Esophagus mucosa (tissue), 1 donor: ENCODE measurements at regions not wholly inside any gene's neighbourhood (a gene's known extent, or its start where the extent isn't known, plus 50 kb on each side); places are given as distances from the start of the nearest gene placed in this dataset.
"Not testable (repeated sequence)": the region's sequence is repeated elsewhere in the genome, so short reads cannot be mapped to it uniquely, and the experiment has no call there.

ENCODE experiments used
- ATAC-seq: fragments of 200-7000 bp; cut with Tn5 transposase; one replicate; pipeline ENCODE4 v1.9.1; 2020
- donor health status: DM: yes; HTN: yes; CAD: no.

DNA sequence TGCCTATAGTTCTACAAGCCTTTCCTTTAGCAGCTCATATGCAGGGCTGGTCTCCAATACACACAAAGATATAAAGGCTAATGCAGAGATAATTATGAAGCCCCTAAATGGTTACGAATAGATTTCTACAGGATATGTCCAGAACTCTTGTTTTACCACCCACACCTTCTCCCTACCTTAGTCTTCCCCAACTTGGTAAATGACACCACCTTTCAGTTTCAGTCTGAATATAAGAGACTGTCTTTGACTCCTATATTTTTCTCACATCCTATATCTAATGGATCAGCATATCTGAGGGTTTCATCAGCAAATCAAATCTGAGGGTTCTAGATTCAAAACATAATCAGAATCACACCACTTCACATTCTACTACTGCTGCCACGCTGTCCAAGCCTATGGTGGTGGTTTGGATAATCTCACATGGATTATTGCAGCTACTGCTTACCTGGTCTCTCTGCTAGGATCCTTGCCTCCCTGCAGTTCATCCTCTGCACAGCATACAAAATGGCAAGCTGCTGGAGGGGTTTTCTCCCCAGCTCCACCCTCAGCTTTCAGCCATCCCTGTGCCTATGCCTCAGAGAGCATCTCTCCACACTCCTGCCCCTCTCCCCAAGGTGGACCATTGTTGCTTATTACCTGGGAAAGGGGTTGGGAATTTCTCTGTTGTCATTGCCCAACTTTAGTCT lies 178.0 kb upstream of the SPOPL start:
- ATAC-seq = no peak

DNA sequence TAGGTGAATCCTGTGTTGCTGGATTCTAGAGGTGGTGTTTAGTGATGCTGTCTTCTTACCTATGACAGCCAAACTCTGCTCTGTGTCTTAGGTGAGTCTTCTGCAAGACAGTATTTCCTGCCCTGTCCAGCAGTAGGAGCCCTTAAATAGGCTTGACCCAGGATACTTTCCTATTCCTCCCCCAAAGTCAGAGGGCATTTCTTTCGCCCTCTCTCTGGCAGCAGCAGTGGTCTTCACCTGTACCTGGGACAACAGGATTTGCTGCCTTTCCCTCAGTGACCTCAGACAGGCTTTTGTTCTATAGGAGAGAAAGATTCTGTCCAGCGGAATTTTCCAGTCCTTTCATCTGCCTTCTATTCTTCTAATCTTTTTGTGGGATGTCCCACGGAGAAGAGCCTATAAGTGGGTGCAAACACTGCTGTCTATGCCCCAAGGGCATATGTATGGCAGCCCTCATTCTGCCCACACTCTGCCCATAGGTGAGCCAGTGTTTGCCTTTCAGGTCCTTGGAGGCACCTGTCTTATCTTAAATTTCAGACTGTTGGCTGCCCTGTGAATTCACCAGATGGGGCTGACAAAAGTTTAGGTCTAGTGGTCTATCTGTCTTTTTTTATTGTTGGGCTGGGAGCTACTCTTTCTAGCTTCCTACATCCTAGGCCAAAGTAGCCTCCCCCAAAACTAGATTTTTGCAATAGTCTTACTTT lies 177.3 kb upstream of the SPOPL start:
- no peak for ATAC-seq

DNA sequence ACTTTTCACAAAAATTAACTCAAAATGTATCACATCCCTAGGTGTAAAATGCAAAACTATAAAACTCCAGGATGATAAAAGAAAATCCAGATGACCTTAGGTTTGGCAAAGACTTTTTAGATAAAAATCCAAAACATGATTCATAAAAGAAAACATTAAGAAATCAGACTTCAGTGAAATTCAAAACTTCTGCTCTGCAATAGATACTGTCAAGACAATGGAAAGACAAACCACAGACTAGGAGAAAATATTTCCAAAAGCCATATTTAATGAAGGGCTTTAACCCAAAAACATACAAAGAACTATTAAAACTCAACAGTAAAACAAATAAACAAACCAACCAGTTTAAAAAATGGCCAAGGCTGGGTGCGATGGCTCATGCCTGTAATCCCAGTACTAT lies 173.6 kb upstream of the SPOPL start:
- no peak for ATAC-seq

DNA sequence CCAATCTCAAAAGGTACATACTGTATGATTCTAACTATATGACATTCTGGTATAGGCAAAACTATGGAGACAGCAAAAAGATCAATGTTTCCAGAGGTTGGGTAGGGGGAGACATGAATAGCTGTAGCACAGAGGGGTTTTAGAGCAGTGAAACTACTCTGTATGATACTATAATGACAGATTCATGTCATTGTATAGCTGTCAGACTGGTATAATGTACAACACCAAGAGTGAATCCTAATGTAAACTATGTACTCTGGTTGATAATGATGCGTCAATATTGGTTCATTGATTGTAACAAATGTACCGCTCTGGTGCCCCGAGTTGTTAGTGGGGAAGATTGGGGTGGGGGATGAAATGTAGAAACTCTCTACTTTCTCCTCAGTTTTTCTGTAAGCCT lies 172.4 kb upstream of the SPOPL start:
- no peak for ATAC-seq

DNA sequence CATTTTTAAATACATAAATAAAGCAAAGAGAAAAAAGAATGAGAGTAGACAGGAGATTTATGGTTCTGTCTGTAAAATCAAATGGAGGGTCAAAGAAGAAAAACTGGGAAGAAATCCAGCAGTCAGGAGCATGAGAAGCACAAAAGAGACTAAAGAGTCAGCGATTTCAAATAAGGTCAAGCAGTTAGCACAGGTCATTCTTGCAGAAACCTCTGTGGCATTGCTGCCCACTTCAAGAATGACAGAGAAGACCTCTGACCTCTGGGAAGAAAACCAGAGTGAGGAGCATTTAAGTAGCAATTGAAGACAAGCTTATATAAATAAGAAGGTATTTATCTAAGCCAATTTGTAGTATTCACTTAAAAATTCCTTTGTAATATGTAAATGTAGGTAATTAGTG lies 172.0 kb upstream of the SPOPL start:
- ATAC-seq = no peak

DNA sequence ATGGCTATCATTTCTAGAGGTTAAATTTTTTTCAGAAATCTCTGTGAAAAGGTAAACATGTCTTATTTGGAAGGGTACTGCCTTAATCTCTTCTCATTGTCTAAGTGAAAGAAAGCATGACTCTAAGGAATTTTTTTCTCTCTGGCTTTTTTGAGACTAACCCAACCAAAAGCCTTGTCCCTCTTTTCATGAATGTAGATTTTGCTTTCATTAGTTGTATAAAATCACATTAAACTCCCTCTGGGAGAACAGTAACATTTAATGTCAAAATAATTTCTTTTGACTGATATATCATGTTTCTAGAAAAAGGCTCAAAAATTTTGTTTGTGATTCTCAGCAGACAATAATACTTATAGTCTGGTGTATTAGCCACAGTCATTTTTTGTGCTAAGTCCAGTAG lies 168.4 kb upstream of the SPOPL start:
- no peak for ATAC-seq

DNA sequence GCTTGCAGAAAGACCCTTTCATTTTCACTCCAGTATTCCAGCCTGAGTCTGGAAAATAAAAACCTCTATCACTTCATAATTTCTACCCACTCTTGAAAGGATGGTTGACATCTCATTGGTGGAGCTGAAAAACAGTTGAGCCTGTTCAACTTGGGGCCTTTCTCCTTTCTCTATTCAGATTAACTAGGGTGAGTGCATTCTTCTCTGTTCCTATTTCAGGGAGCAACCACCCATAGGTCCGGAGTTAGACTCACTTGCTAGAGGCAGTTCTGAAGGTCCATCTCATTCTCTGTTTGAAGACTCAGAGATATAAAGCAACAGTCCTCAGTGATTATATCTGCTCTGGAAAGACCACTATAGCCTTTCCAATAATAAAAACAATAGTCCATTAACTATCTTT lies 167.9 kb upstream of the SPOPL start:
- no peak for ATAC-seq

DNA sequence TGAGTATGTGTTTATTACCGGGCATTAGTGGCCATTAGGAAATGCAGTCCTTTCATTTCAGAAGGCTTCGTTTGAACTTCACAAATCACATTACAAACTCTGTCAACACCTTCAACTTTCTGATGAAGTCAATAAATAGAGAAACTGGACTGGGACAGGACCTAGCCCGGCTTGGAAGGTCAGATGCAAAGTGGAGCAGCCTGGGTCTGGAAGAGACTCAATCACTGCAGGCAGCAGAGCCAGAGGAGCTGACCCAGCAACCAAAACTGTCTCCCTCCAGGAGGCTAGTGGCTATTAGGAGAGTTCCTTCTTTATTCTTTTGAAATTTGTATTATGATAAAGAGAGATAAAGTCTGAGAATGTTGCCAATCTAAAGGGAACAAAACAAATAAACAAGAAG lies 167.2 kb upstream of the SPOPL start:
- no peak for ATAC-seq

DNA sequence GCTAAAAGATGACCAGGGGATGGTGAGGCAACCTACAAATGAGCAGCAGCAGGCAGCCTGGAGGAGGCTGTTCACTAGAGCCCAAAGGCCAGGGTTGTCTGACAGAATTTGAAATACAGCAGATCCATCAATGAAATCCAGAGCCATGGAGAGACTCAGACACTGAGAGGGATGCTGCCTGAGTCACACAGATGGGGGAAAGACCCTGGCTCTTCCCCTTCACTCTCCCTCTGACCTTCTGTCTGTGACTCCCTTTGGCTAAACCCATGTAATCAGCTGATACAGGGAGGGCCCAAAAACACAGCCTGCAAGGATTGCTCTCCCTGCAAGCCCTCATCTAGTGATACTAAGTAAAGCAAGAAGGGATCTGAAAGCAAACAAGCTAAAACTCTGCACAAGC lies 166.5 kb upstream of the SPOPL start:
- ATAC-seq = no peak

DNA sequence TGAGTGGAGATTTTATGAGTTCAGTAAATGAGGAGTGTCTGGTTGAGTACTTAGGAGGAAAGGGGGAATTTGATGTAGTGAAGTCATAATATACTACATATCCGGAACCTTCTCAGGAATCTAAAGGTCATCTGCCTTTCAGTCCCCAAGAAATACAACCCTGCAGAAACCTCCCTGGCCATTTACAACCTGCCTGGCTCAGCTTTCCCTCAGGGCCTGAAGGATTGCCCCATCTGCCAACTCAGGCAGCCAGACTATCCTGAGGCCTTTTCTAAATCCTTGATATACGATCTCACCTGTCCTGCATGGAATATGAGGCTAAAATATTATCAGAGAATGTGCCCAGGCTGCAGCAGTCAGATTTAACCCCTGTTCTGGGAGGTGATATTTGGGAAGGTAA lies 165.4 kb upstream of the SPOPL start:
- no peak for ATAC-seq

DNA sequence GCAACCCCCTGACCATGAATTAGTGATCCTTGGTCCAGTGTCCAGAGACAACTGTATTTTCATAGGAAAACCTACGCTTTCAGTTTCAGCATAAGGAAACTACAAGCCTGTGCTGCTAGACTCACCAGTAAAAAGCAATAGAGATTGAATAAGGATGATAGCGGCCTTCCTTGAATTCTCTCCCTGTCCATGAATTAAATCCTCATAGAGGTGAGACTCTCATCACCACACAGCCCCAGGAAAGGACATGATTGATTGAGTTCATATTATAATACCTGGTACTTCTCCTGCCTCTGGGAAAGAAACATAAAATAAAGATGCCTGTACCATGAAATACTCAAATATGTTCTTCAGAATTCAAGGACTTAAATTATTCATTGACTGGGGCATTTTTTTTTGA lies 146.3 kb upstream of the SPOPL start:
- no peak for ATAC-seq

DNA sequence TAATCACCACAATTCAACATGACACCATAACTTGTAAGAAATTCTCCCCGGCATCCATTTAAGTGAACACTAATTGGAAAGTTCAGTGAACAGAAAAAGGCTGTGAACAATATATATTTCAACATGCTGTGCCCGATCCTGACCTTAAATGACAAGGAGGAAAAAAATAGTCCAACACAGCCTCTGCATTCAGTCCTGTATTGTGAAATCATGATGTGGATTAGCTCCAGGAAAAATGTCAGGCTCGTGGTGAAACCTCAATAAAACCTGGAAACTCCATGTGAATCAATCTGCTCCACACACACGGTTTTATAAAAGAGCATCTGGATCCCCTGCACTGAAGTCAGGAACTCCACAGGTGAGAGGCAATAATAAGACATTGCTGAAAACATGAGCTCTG lies 145.4 kb upstream of the SPOPL start:
- ATAC-seq = no peak

DNA sequence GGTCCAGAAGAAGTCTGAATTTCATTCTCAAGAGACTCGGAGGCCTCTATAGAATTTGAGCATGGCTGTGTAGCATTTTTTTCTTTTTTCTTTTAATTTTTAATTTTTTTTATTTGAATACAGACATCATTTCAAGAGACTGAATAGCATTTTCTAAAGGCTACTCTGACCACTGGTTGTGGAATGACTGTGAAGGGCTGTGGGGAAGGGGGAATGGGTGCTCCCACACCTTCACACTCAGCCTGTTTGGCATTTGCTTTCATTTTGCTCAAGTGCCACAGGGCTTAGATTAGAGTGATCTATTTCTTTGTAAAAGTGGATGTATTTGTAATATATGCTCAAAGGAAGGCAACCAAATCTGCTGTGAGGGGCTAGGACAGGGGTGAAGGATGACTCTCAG lies 142.0 kb upstream of the SPOPL start:
- no peak for ATAC-seq

DNA sequence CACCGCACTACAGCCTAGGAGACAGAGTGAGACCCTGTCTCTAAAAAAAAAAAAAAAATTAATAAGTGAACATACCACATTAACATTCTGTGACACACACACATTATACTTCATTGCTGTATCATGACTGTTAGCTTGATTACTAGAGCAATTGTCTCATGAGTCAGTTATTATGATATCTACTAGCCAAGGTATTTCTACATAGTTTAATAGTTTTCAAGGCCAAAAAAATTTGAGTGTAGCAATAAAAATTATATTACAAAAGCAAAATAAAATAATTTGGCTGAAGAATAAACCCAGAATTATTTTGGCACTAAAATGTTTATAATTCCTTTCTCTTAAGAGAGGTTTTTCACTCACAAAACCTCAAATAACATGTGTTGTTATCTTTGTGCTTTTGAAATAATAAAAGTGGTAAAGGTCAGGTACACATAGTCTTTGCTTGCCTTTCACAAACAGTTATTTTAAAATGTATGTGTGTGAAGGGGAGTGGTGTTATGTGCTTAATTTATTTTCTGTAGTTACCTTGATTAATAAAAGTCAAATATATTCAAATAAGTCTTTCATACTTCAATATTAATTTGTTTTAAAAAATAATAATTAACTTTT lies 136.9 kb upstream of the SPOPL start:
- no peak for ATAC-seq

DNA sequence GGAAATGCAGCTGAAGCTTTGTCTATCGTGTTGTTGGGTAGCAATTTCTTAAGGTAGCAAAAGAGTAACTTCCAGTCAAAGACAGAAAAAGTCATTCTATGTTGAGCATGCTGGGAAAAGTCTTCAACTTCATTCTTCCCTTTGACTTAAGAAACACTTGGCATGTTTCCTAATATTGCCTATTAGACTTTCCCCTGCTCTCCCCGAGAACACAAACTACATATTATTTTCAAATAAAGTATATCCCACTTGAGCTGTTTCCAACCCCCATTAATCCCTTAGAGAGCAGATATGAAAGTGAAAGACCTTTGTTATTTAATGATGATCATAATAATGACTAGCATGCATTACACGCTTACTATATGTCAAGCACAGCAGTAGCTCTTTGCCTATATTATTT lies 136.0 kb upstream of the SPOPL start:
- no peak for ATAC-seq

DNA sequence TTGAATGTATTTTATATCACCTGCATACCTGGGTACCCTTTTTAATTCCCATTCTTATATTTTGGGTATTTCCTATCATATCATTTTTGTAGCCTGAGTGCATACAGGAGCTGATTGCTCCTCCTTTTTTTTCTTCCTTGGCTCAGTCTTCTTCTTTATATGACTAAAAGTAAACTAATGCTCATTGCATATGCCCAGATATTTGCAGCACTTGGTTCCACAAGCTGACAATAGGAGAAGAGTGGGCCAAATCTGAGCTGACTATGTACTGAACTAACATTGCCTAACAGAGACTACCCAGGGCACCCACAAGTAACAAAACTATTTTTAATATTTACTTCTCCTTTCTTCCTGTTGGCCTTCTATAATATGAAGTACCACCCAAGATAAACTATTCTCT lies 131.7 kb upstream of the SPOPL start:
- no peak for ATAC-seq

DNA sequence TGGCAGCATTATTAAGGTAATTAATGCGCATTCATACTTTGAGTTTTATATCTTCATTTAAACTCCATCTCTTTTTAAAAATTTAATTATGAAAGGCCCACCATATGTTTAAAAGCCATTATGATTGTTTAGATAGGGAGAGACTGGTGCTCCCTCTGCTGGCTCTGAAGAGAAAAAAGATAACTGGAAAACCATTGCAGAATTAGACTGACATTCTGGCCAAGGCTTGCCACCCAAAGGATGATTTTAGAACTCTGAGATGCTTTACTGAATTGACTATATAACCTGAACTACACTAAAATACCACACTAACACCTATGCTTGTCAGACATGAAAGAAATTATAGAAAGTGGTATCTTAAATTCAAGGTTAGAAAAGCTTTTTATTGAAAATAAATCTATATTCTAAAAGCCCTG lies 127.6 kb upstream of the SPOPL start:
- no peak for ATAC-seq

DNA sequence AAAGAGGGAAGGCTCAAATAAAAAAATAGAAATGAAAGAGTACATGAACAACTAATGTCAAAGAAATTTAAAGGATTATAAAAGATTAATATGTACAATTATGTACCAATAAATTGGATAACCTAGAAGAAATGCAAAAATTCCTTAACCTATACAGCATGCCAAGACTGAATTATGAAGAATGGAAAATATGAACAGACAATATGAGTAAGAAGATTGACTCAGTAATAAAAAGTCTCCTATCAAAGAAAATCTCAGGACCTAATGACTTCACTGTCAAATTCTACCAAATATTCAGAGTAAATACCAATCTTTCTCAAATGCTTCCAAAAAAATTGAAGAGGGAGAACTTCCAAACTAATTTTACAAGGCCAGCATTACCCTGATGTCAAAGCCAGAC lies 120.2 kb upstream of the SPOPL start:
- ATAC-seq = no peak

DNA sequence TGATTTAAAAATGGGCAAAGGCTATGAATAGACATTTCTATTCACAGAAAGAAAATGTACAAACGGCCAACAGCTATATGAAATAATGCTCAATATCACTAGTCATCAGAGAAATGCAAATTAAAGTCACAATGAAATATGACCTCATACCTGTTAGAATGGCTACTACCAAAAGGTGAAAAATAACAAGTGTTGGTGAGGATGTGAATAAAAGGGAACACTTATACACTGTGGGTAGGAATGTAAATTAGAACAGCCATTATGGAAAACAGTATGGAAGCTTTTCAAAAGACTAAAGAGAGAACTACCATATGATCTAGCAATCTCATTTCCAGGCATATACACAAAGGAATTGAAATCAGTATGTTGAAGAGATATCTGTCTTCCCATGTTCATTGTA lies 118.9 kb upstream of the SPOPL start:
- ATAC-seq = no peak

DNA sequence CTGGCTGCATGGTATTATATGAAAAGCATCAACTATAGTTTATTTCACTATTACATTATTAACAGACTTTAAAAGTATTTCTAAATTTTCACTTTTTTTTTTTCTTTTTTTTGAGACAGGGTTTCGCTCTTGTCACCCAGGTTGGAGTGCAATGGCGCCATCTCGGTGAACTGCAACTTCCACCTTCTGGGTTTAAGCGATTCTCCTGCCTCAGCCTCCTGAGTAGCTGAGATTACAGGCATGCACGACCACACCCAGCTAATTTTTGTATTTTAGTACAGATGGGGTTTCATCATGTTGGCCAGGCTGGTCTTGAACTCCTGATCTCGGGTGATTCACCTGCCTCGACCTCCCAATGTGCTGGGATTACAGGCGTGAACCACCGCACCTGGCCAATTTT lies 115.4 kb upstream of the SPOPL start:
- ATAC-seq = not testable (repeated sequence)

DNA sequence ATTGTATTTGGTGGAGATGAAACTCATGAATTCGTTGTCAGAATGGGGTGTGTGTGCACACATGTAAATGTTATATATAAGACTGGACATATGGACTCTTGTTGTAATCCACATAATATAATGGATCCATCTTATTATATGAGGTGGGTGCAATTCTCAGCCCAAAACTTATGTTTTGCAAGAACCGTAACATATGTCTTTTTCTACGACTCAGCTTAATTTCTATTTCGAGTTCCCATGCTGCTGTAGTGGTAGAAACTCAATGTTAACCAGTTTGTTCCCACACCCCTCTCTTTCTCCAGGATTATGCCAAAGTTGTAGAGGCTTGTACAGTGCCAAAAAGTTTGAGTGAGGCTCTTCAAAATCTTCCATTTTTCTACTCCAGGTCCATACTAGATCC lies 112.5 kb upstream of the SPOPL start:
- ATAC-seq = no peak

DNA sequence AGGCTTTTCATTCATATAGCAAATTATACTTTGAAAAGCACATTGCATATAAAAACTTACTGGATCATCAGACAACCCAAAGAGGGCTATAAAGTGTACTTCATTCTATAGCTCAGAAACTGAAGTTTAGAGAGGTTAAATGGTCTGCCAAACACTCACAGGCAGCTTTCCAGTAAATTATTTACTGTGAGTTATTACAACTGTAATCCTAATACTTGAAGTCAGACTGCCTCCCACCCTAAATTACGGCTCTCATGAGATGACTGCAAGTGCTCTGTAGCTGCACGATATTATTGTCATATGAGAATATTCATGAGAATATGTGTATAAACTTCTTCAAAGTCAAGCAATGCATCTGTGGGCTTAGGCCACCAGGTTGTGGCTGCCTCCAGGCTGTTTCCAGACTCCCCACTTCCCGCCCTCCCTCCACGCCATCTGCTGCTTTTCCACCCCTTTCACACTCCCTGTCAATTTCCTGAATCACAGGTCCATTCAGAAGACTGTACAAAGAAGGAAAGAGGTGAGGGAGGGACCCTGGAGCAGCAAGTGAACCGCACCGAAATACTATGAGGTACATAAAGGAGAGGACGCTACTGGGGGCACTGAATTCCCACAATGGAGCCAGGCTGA lies 111.1 kb upstream of the SPOPL start:
- no peak for ATAC-seq

DNA sequence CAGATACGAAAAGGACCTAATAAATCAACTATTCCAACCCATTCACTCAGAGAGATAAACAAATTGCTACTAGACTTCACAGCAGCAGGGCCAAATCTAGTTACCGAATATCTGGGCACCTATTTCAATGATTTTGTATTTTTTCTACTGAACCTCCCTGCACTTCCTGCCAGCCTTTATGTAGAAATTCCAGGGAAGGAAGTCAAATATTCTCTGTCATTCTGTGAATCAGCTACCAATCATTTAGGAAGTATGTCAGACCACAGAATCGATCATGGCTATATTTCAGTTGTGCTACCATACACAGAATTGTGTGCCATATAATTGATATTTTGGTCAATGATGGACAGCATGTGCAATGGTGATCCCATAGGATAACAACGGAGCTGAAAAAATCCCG lies 109.6 kb upstream of the SPOPL start:
- ATAC-seq = no peak
